ENCODE measurements at regions not wholly inside any gene's neighbourhood (a gene's known extent, or its start where the extent isn't known, plus 50 kb on each side); places are given as distances from the start of the nearest gene placed in this dataset.

GRCh38 chr4:62159876-62160275 lies 959.8 kb downstream of the ADGRL3 start:
- DNase-seq: no peak
- H3K36me3 ChIP-seq (ENCODE audit: control insufficient read depth in 3 of 3, insufficient read depth in 2 of 3, low read depth in 1 of 3, low read length in 3 of 3): no peaks in the 10 kb centered on the region
- H3K9me3 ChIP-seq (ENCODE audit: control insufficient read depth in 2 of 2, insufficient read depth in 1 of 2, low read depth in 1 of 2, low read length in 1 of 2): peaks cover 0 to 10% of the 10 kb centered on the region in 2 donors
- H3K27ac ChIP-seq (ENCODE audit: low read depth in 1 of 3, low read length in 2 of 3): no peak overlapping the region
- H3K4me3 ChIP-seq (ENCODE audit: low read depth in 1 of 3, low read length in 3 of 3): no peak overlapping the region
- H3K4me1 ChIP-seq (ENCODE audit: control insufficient read depth in 3 of 3, insufficient read depth in 2 of 3, low read depth in 1 of 3, low read length in 2 of 3): no peaks in the 10 kb centered on the region
- H3K27me3 ChIP-seq (ENCODE audit: control insufficient read depth in 3 of 3, insufficient read depth in 3 of 3, low read length in 3 of 3): no peaks in the 10 kb centered on the region
- FAIRE-seq: no peak
- WGBS, 3 donors: 52 to 76% (median 58%) methylated on average over 4 of the region's 4 CpGs

- Histone ChIP-seq H3K9me3 (ENCODE audit: control insufficient read depth in 2 of 2, insufficient read depth in 1 of 2, low read depth in 1 of 2, low read length in 1 of 2) (peaks cover 0 to 10% of the 10 kb centered on the region in 2 donors), H3K36me3 (ENCODE audit: control insufficient read depth in 3 of 3, insufficient read depth in 2 of 3, low read depth in 1 of 3, low read length in 3 of 3) (no peaks in the 10 kb centered on the region), H3K4me3 (ENCODE audit: low read depth in 1 of 3, low read length in 3 of 3) (no peak overlapping the region), H3K27me3 (ENCODE audit: control insufficient read depth in 3 of 3, insufficient read depth in 3 of 3, low read length in 3 of 3) (no peaks in the 10 kb centered on the region), H3K4me1 (ENCODE audit: control insufficient read depth in 3 of 3, insufficient read depth in 2 of 3, low read depth in 1 of 3, low read length in 2 of 3) (no peaks in the 10 kb centered on the region), H3K27ac (ENCODE audit: low read depth in 1 of 3, low read length in 2 of 3) (no peak overlapping the region)
- FAIRE-seq: no peak
- WGBS, 3 donors: 33 to 51% (median 40%) methylated on average over 1 of the region's 1 CpG
- DNase-seq: no peak
Measured at GRCh38 chr4:62159306-62159705, 959.2 kb downstream of the ADGRL3 start.

- FAIRE-seq: no peak
- no peaks in the 10 kb centered on the region for H3K36me3 ChIP-seq (ENCODE audit: control insufficient read depth in 3 of 3, insufficient read depth in 2 of 3, low read depth in 1 of 3, low read length in 3 of 3)
- no peaks in the 10 kb centered on the region for H3K27me3 ChIP-seq (ENCODE audit: control insufficient read depth in 3 of 3, insufficient read depth in 3 of 3, low read length in 3 of 3)
- no peak overlapping the region for H3K4me3 ChIP-seq (ENCODE audit: low read depth in 1 of 3, low read length in 3 of 3)
- no peak overlapping the region for H3K27ac ChIP-seq (ENCODE audit: low read depth in 1 of 3, low read length in 2 of 3)
- no peak for DNase-seq
- 77 to 88% (median 86%) methylated on average over 1 of the region's 1 CpG for WGBS, 3 donors
- H3K9me3 ChIP-seq (ENCODE audit: control insufficient read depth in 2 of 2, insufficient read depth in 1 of 2, low read depth in 1 of 2, low read length in 1 of 2): peaks cover 0 to 5% of the 10 kb centered on the region in 2 donors
- H3K4me1 ChIP-seq (ENCODE audit: control insufficient read depth in 3 of 3, insufficient read depth in 2 of 3, low read depth in 1 of 3, low read length in 2 of 3): no peaks in the 10 kb centered on the region
Measured at GRCh38 chr4:62156205-62156604, 956.1 kb downstream of the ADGRL3 start.

DNA sequence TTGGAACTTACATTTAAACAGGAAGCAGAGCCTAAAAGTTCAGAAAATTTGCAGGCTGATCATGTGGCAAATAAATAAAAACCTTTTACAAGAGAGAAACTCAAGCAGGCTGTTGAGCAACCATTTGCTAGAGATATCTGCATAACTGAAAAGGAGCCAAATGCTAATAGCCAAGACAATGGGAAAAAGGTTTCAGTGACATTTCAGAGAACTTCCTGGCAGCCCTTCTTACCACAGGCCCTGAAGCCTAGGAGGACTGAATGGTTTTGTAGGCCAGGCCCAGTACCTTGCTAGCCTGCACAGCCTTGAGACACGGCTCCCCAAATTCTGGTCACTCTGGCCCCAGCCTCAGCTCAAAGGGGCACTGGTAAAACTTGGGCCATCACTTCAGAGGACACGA lies 945.1 kb downstream of the ADGRL3 start:
- FAIRE-seq (no peak), DNase-seq (no peak)
- no peak overlapping the region for H3K4me3 ChIP-seq (ENCODE audit: low read depth in 1 of 3, low read length in 3 of 3)
- H3K9me3 ChIP-seq (ENCODE audit: control insufficient read depth in 2 of 2, insufficient read depth in 1 of 2, low read depth in 1 of 2, low read length in 1 of 2): peaks cover 0 to 8% of the 10 kb centered on the region in 2 donors
- H3K36me3 ChIP-seq (ENCODE audit: control insufficient read depth in 3 of 3, insufficient read depth in 2 of 3, low read depth in 1 of 3, low read length in 3 of 3): no peaks in the 10 kb centered on the region
- 71 to 80% (median 74%) methylated on average over 2 of the region's 2 CpGs for WGBS, 3 donors
- H3K27me3 ChIP-seq (ENCODE audit: control insufficient read depth in 3 of 3, insufficient read depth in 3 of 3, low read length in 3 of 3): no peaks in the 10 kb centered on the region
- no peak overlapping the region for H3K27ac ChIP-seq (ENCODE audit: low read depth in 1 of 3, low read length in 2 of 3)
- no peaks in the 10 kb centered on the region for H3K4me1 ChIP-seq (ENCODE audit: control insufficient read depth in 3 of 3, insufficient read depth in 2 of 3, low read depth in 1 of 3, low read length in 2 of 3)

- 74 to 79% (median 76%) methylated on average over 3 of the region's 3 CpGs for WGBS, 3 donors
- FAIRE-seq: no peak
- no peaks in the 10 kb centered on the region for H3K36me3 ChIP-seq (ENCODE audit: control insufficient read depth in 3 of 3, insufficient read depth in 2 of 3, low read depth in 1 of 3, low read length in 3 of 3)
Measured at GRCh38 chr4:62144431-62144830, 944.3 kb downstream of the ADGRL3 start.

GRCh38 chr4:62135565-62136156 lies 935.5 kb downstream of the ADGRL3 start:
- H3K27ac ChIP-seq (ENCODE audit: low read depth in 1 of 3, low read length in 2 of 3): no peak overlapping the region
- H3K4me1 ChIP-seq (ENCODE audit: control insufficient read depth in 3 of 3, insufficient read depth in 2 of 3, low read depth in 1 of 3, low read length in 2 of 3): no peaks in the 10 kb centered on the region
- H3K9me3 ChIP-seq (ENCODE audit: control insufficient read depth in 2 of 2, insufficient read depth in 1 of 2, low read depth in 1 of 2, low read length in 1 of 2): peaks cover 2 to 12% of the 10 kb centered on the region in 2 donors
- no peak overlapping the region for H3K4me3 ChIP-seq (ENCODE audit: low read depth in 1 of 3, low read length in 3 of 3)
- no peaks in the 10 kb centered on the region for H3K36me3 ChIP-seq (ENCODE audit: control insufficient read depth in 3 of 3, insufficient read depth in 2 of 3, low read depth in 1 of 3, low read length in 3 of 3)
- WGBS, 3 donors: 82 to 89% (median 86%) methylated on average over 1 of the region's 1 CpG
- H3K27me3 ChIP-seq (ENCODE audit: control insufficient read depth in 3 of 3, insufficient read depth in 3 of 3, low read length in 3 of 3): no peaks in the 10 kb centered on the region
- DNase-seq: no peak
- no peak for FAIRE-seq

More at GRCh38 chr4:62144431-62144830, 944.3 kb downstream of the ADGRL3 start:
- DNase-seq: no peak
- Histone ChIP-seq H3K4me3 (ENCODE audit: low read depth in 1 of 3, low read length in 3 of 3) (no peak overlapping the region), H3K4me1 (ENCODE audit: control insufficient read depth in 3 of 3, insufficient read depth in 2 of 3, low read depth in 1 of 3, low read length in 2 of 3) (no peaks in the 10 kb centered on the region), H3K9me3 (ENCODE audit: control insufficient read depth in 2 of 2, insufficient read depth in 1 of 2, low read depth in 1 of 2, low read length in 1 of 2) (peaks cover 0 to 8% of the 10 kb centered on the region in 2 donors), H3K27ac (ENCODE audit: low read depth in 1 of 3, low read length in 2 of 3) (no peak overlapping the region), H3K27me3 (ENCODE audit: control insufficient read depth in 3 of 3, insufficient read depth in 3 of 3, low read length in 3 of 3) (no peaks in the 10 kb centered on the region)

DNA sequence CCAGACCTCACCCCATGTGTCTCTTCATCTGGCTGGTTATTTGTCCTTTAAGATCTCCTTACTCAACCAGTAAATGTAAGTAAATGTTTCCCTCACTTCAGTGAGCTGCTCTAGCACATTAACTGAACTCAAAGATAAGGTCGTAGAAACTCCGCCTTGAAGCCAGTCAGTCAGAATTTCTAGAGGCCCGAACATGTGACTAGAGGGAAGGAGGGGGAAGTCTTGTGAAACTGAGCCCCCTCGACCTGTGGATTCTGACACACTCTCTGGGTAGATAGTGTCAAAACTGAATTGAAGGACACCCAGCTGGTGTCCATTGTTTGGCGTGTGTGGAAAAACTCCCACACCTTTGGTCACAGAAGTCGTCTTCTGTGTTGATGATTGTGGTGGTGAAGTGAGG lies 933.9 kb downstream of the ADGRL3 start:
- no peak overlapping the region for H3K4me3 ChIP-seq (ENCODE audit: low read depth in 1 of 3, low read length in 3 of 3)
- 60 to 79% (median 66%) methylated on average over 6 of the region's 6 CpGs for WGBS, 3 donors
- H3K4me1 ChIP-seq (ENCODE audit: control insufficient read depth in 3 of 3, insufficient read depth in 2 of 3, low read depth in 1 of 3, low read length in 2 of 3): no peaks in the 10 kb centered on the region
- H3K27me3 ChIP-seq (ENCODE audit: control insufficient read depth in 3 of 3, insufficient read depth in 3 of 3, low read length in 3 of 3): no peaks in the 10 kb centered on the region
- no peak overlapping the region for H3K27ac ChIP-seq (ENCODE audit: low read depth in 1 of 3, low read length in 2 of 3)
- FAIRE-seq (no peak), DNase-seq (no peak)
- peaks cover 2 to 14% of the 10 kb centered on the region in 2 donors for H3K9me3 ChIP-seq (ENCODE audit: control insufficient read depth in 2 of 2, insufficient read depth in 1 of 2, low read depth in 1 of 2, low read length in 1 of 2)
- no peaks in the 10 kb centered on the region for H3K36me3 ChIP-seq (ENCODE audit: control insufficient read depth in 3 of 3, insufficient read depth in 2 of 3, low read depth in 1 of 3, low read length in 3 of 3)

DNA sequence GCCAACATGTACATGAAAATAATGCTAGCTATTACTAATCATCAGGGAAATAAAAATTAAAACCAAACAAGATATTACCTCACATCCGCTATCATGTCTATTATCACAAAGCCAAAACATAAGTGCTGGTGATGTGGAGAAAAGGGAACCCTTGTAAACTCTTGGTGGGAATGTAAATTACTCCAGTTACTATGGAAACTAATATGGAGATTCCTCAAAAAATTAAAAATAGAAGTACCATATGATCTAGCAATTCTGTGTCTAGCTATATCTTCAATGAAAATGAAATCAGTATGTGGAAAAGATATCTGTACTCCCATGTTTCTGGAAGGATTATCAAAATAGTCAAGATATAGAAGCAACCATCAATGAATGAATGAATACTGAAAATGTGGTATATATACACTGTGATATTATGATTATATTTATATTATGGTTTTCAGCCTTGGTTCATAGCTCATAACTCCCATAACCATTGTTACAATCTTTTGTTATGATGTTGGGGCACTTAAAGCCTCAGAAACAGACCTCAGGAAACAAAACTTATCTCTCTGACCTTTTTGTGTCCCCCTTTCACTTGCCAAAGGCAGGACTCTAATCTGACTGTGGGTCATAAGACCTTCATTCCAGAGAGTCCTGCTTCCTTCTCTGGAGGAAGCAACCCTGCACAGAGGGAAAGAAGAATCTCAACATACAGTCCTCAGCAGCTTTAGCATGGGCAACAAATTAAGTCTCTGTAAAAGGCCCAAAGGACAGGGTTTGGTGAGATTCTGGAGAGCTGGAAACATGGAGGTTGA lies 933.2 kb downstream of the ADGRL3 start:
- no peak overlapping the region for H3K4me3 ChIP-seq (ENCODE audit: low read depth in 1 of 3, low read length in 3 of 3)
- H3K36me3 ChIP-seq (ENCODE audit: control insufficient read depth in 3 of 3, insufficient read depth in 2 of 3, low read depth in 1 of 3, low read length in 3 of 3): no peaks in the 10 kb centered on the region
- WGBS, 3 donors: 97% methylated on average over 1 of the region's 1 CpG
- FAIRE-seq (no peak), DNase-seq (no peak)
- H3K9me3 ChIP-seq (ENCODE audit: control insufficient read depth in 2 of 2, insufficient read depth in 1 of 2, low read depth in 1 of 2, low read length in 1 of 2): peaks cover 2 to 14% of the 10 kb centered on the region in 2 donors
- H3K27ac ChIP-seq (ENCODE audit: low read depth in 1 of 3, low read length in 2 of 3): no peak overlapping the region
- H3K27me3 ChIP-seq (ENCODE audit: control insufficient read depth in 3 of 3, insufficient read depth in 3 of 3, low read length in 3 of 3): no peaks in the 10 kb centered on the region
- no peaks in the 10 kb centered on the region for H3K4me1 ChIP-seq (ENCODE audit: control insufficient read depth in 3 of 3, insufficient read depth in 2 of 3, low read depth in 1 of 3, low read length in 2 of 3)

Measured in small intestine (tissue), 7 donors.